ENCODE measurements at regions not wholly inside any gene's neighbourhood (a gene's known extent, or its start where the extent isn't known, plus 50 kb on each side); places are given as distances from the start of the nearest gene placed in this dataset.

- TF ChIP-seq POLR2A (IDR thresholded peaks at IDR 0.05) (no peak), CTCF (IDR thresholded peaks at IDR 0.05) (no peak), POLR2AphosphoS5 (IDR thresholded peaks at IDR 0.05) (no peak)
These were observed 101.8 kb downstream of the TPRA1 start for GRCh38 chr3:127488740-127489139.

Measured in breast epithelium (tissue), 3 donors.